Memory B cell (primary cell): ENCODE measurements at regions not wholly inside any gene's neighbourhood (a gene's known extent, or its start where the extent isn't known, plus 50 kb on each side); places are given as distances from the start of the nearest gene placed in this dataset.
"Not testable (repeated sequence)": the region's sequence is repeated elsewhere in the genome, so short reads cannot be mapped to it uniquely, and the experiment has no call there.

ENCODE experiments used
- ATAC-seq: fragments of 150-1000 bp; cut with Tn5 transposase; 2 replicates; pipeline ENCODE4 v1.10.0; 2021; ENCODE audit warnings: low read depth, mild to moderate bottlenecking, moderate library complexity
- DNase-seq, 2 donors: peaks; one replicate each; pipeline ENCODE4 v3.0.0; 2022; ENCODE audit warnings: low spot score in 2 of 2
- H3K27ac Mint-ChIP-seq: one replicate; pipeline ENCODE4 v1.8.0; 2022; ENCODE audit warnings: mild to moderate bottlenecking, moderate library complexity, mixed read lengths
- H3K27me3 Mint-ChIP-seq: one replicate; pipeline ENCODE4 v1.8.0; 2022; ENCODE audit warnings: mixed read lengths
- H3K36me3 Mint-ChIP-seq: one replicate; pipeline ENCODE4 v1.8.0; 2022; ENCODE audit warnings: mild to moderate bottlenecking, mixed read lengths
- H3K4me1 Mint-ChIP-seq: one replicate; pipeline ENCODE4 v1.8.0; 2022; ENCODE audit warnings: mixed read lengths
- H3K4me3 Mint-ChIP-seq: one replicate; pipeline ENCODE4 v1.8.0; 2022; ENCODE audit warnings: mild to moderate bottlenecking, moderate library complexity, mixed read lengths
- H3K9me3 Mint-ChIP-seq: one replicate; pipeline ENCODE4 v1.8.0; 2022; ENCODE audit warnings: mixed read lengths

GRCh38 chr7:34406848-34407530 is 251.0 kb upstream of the NPSR1 start:
- Mint-ChIP-seq H3K27me3 (no peaks in the 10 kb centered on the region), H3K9me3 (peaks cover 8% of the 10 kb centered on the region), H3K36me3 (no peaks in the 10 kb centered on the region), H3K27ac (no peak overlapping the region), H3K4me1 (no peaks in the 10 kb centered on the region), H3K4me3 (no peak overlapping the region)
- ATAC-seq (no peak), DNase-seq (no peak)

GRCh38 chr7:34407586-34407985 is 250.4 kb upstream of the NPSR1 start:
- H3K4me1 Mint-ChIP-seq, result no peaks in the 10 kb centered on the region
- no peaks in the 10 kb centered on the region for H3K36me3 Mint-ChIP-seq

GRCh38 chr7:34417781-34418180 is 240.2 kb upstream of the NPSR1 start:
- no peaks in the 10 kb centered on the region for H3K36me3 Mint-ChIP-seq
- no peak overlapping the region for H3K27ac Mint-ChIP-seq
- no peak overlapping the region for H3K4me3 Mint-ChIP-seq
- peaks cover 4% of the 10 kb centered on the region for H3K9me3 Mint-ChIP-seq
- H3K27me3 Mint-ChIP-seq, result no peaks in the 10 kb centered on the region
- ATAC-seq (no peak), DNase-seq (no peak)
- no peaks in the 10 kb centered on the region for H3K4me1 Mint-ChIP-seq

More at GRCh38 chr7:34407586-34407985, 250.4 kb upstream of the NPSR1 start:
- ATAC-seq (no peak), DNase-seq (no peak)
- no peak overlapping the region for H3K27ac Mint-ChIP-seq
- no peak overlapping the region for H3K4me3 Mint-ChIP-seq
- no peaks in the 10 kb centered on the region for H3K27me3 Mint-ChIP-seq
- peaks cover 8% of the 10 kb centered on the region for H3K9me3 Mint-ChIP-seq

GRCh38 chr7:34421526-34421925 is 236.5 kb upstream of the NPSR1 start:
- H3K36me3 Mint-ChIP-seq, result no peaks in the 10 kb centered on the region
- H3K27ac Mint-ChIP-seq, result no peak overlapping the region
- peaks cover 1% of the 10 kb centered on the region for H3K9me3 Mint-ChIP-seq
- ATAC-seq, result no peak
- no peaks in the 10 kb centered on the region for H3K27me3 Mint-ChIP-seq
- DNase-seq, result no peak
- no peaks in the 10 kb centered on the region for H3K4me1 Mint-ChIP-seq
- H3K4me3 Mint-ChIP-seq, result no peak overlapping the region

GRCh38 chr7:34425194-34425593 is 232.8 kb upstream of the NPSR1 start:
- DNase-seq, result no peak
- no peaks in the 10 kb centered on the region for H3K27me3 Mint-ChIP-seq
- H3K9me3 Mint-ChIP-seq, result no peaks in the 10 kb centered on the region
- H3K36me3 Mint-ChIP-seq, result no peaks in the 10 kb centered on the region
- H3K4me3 Mint-ChIP-seq, result no peak overlapping the region
- no peak for ATAC-seq
- no peak overlapping the region for H3K27ac Mint-ChIP-seq
- H3K4me1 Mint-ChIP-seq, result no peaks in the 10 kb centered on the region

GRCh38 chr7:34425631-34426384 is 232.2 kb upstream of the NPSR1 start:
- H3K4me1 Mint-ChIP-seq, result no peaks in the 10 kb centered on the region
- no peak overlapping the region for H3K4me3 Mint-ChIP-seq
- H3K9me3 Mint-ChIP-seq, result peaks cover 2% of the 10 kb centered on the region

GRCh38 chr7:34430456-34430855 is 227.6 kb upstream of the NPSR1 start:
- DNase-seq (no peak), ATAC-seq (no peak)
- H3K4me3 Mint-ChIP-seq, result no peak overlapping the region
- no peaks in the 10 kb centered on the region for H3K27me3 Mint-ChIP-seq
- peaks cover 9% of the 10 kb centered on the region for H3K9me3 Mint-ChIP-seq
- peaks cover 2% of the 10 kb centered on the region for H3K36me3 Mint-ChIP-seq
- no peaks in the 10 kb centered on the region for H3K4me1 Mint-ChIP-seq
- H3K27ac Mint-ChIP-seq, result no peak overlapping the region

More at GRCh38 chr7:34425631-34426384, 232.2 kb upstream of the NPSR1 start:
- Mint-ChIP-seq H3K27me3 (no peaks in the 10 kb centered on the region), H3K27ac (no peak overlapping the region), H3K36me3 (peaks cover 2% of the 10 kb centered on the region)
- DNase-seq (no peak), ATAC-seq (no peak)

GRCh38 chr7:34438436-34438835 is 219.6 kb upstream of the NPSR1 start:
- DNase-seq (no peak), ATAC-seq (no peak)
- H3K36me3 Mint-ChIP-seq, result no peaks in the 10 kb centered on the region
- H3K27me3 Mint-ChIP-seq, result no peaks in the 10 kb centered on the region
- H3K4me1 Mint-ChIP-seq, result peaks cover 3% of the 10 kb centered on the region
- no peak overlapping the region for H3K4me3 Mint-ChIP-seq
- H3K27ac Mint-ChIP-seq, result no peak overlapping the region
- peaks cover 6% of the 10 kb centered on the region for H3K9me3 Mint-ChIP-seq

GRCh38 chr7:34445653-34446052 is 212.4 kb upstream of the NPSR1 start:
- DNase-seq (no peak), ATAC-seq (no peak)
- Mint-ChIP-seq H3K27ac (no peak overlapping the region), H3K4me1 (no peaks in the 10 kb centered on the region), H3K36me3 (no peaks in the 10 kb centered on the region), H3K9me3 (peaks cover 11% of the 10 kb centered on the region), H3K27me3 (no peaks in the 10 kb centered on the region), H3K4me3 (no peak overlapping the region)

- peaks cover 16% of the 10 kb centered on the region for H3K9me3 Mint-ChIP-seq
- not testable (repeated sequence) for H3K27ac Mint-ChIP-seq, H3K4me1 Mint-ChIP-seq, H3K36me3 Mint-ChIP-seq, DNase-seq, ATAC-seq, H3K4me3 Mint-ChIP-seq, H3K27me3 Mint-ChIP-seq
Observed at GRCh38 chr7:34448531-34448930, 209.5 kb upstream of the NPSR1 start.

GRCh38 chr7:34449765-34450164 is 208.3 kb upstream of the NPSR1 start:
- no peaks in the 10 kb centered on the region for H3K27me3 Mint-ChIP-seq
- DNase-seq (no peak), ATAC-seq (no peak)
- peaks cover 15% of the 10 kb centered on the region for H3K9me3 Mint-ChIP-seq
- H3K36me3 Mint-ChIP-seq, result no peaks in the 10 kb centered on the region
- H3K27ac Mint-ChIP-seq, result no peak overlapping the region
- H3K4me1 Mint-ChIP-seq, result no peaks in the 10 kb centered on the region
- no peak overlapping the region for H3K4me3 Mint-ChIP-seq

- no peaks in the 10 kb centered on the region for H3K4me1 Mint-ChIP-seq
- H3K36me3 Mint-ChIP-seq, result no peaks in the 10 kb centered on the region
- DNase-seq (no peak), ATAC-seq (no peak)
- H3K27me3 Mint-ChIP-seq, result no peaks in the 10 kb centered on the region
- H3K27ac Mint-ChIP-seq, result no peak overlapping the region
- H3K4me3 Mint-ChIP-seq, result no peak overlapping the region
- H3K9me3 Mint-ChIP-seq, result peaks cover 11% of the 10 kb centered on the region
Observed at GRCh38 chr7:34451183-34451582, 206.8 kb upstream of the NPSR1 start.

GRCh38 chr7:34451923-34452322 is 206.1 kb upstream of the NPSR1 start:
- Mint-ChIP-seq H3K27ac (no peak overlapping the region), H3K36me3 (no peaks in the 10 kb centered on the region), H3K4me1 (no peaks in the 10 kb centered on the region), H3K9me3 (peaks cover 10% of the 10 kb centered on the region), H3K4me3 (no peak overlapping the region), H3K27me3 (peaks cover 2% of the 10 kb centered on the region)
- ATAC-seq (no peak), DNase-seq (no peak)

GRCh38 chr7:34452363-34452762 is 205.7 kb upstream of the NPSR1 start:
- H3K27me3 Mint-ChIP-seq, result peaks cover 2% of the 10 kb centered on the region
- H3K36me3 Mint-ChIP-seq, result no peaks in the 10 kb centered on the region
- no peak overlapping the region for H3K27ac Mint-ChIP-seq
- no peaks in the 10 kb centered on the region for H3K4me1 Mint-ChIP-seq
- DNase-seq, result no peak
- H3K4me3 Mint-ChIP-seq, result no peak overlapping the region
- peaks cover 10% of the 10 kb centered on the region for H3K9me3 Mint-ChIP-seq
- ATAC-seq, result no peak

GRCh38 chr7:34453150-34453549 is 204.9 kb upstream of the NPSR1 start:
- Mint-ChIP-seq H3K27ac (no peak overlapping the region), H3K36me3 (no peaks in the 10 kb centered on the region), H3K9me3 (peaks cover 7% of the 10 kb centered on the region), H3K27me3 (peaks cover 2% of the 10 kb centered on the region), H3K4me3 (no peak overlapping the region), H3K4me1 (no peaks in the 10 kb centered on the region)
- no peak for DNase-seq
- no peak for ATAC-seq
